Tongue (tissue), 1 donor: ENCODE measurements at regions not wholly inside any gene's neighbourhood (a gene's known extent, or its start where the extent isn't known, plus 50 kb on each side); places are given as distances from the start of the nearest gene placed in this dataset.
"Not testable (repeated sequence)": the region's sequence is repeated elsewhere in the genome, so short reads cannot be mapped to it uniquely, and the experiment has no call there.

Experiments used
- DNase-seq: peaks from one replicate; pipeline ENCODE4 v3.0.0-alpha.2; 2015

GRCh38 chr5:174911118-174911517 is 186.7 kb downstream of the MSX2 start:
- no peak for DNase-seq

GRCh38 chr5:174910245-174910737 is 185.9 kb downstream of the MSX2 start:
- DNase-seq = peak; percentile 83

- no peak for DNase-seq
These were observed 178.9 kb downstream of the MSX2 start for GRCh38 chr5:174903172-174903732.

GRCh38 chr5:174901336-174901735 is 177.0 kb downstream of the MSX2 start:
- DNase-seq = no peak

GRCh38 chr5:174900240-174900865 is 176.0 kb downstream of the MSX2 start:
- no peak for DNase-seq

GRCh38 chr5:174897281-174897950 is 173.0 kb downstream of the MSX2 start:
- DNase-seq = no peak

GRCh38 chr5:174895360-174895759 is 171.0 kb downstream of the MSX2 start:
- no peak for DNase-seq

GRCh38 chr5:174892742-174893141 is 168.4 kb downstream of the MSX2 start:
- no peak for DNase-seq

- DNase-seq = not testable (repeated sequence)
These were observed 156.2 kb downstream of the MSX2 start for GRCh38 chr5:174880412-174881200.

GRCh38 chr5:174877987-174878386 is 153.6 kb downstream of the MSX2 start:
- DNase-seq = no peak

GRCh38 chr5:174872271-174872670 is 147.9 kb downstream of the MSX2 start:
- no peak for DNase-seq

GRCh38 chr5:174852143-174852542 is 127.8 kb downstream of the MSX2 start:
- DNase-seq = no peak

GRCh38 chr5:174850565-174851169 is 126.3 kb downstream of the MSX2 start:
- DNase-seq = no peak

- no peak for DNase-seq
These were observed 125.0 kb downstream of the MSX2 start for GRCh38 chr5:174849426-174849825.

- DNase-seq = no peak
These were observed 120.6 kb downstream of the MSX2 start for GRCh38 chr5:174844971-174845370.

GRCh38 chr5:174843263-174844250 is 119.2 kb downstream of the MSX2 start:
- peak; percentile 56 for DNase-seq

- no peak for DNase-seq
These were observed 116.1 kb downstream of the MSX2 start for GRCh38 chr5:174840435-174840834.

GRCh38 chr5:174839196-174839595 is 114.8 kb downstream of the MSX2 start:
- DNase-seq = no peak

GRCh38 chr5:174837919-174838902 is 113.8 kb downstream of the MSX2 start:
- peak; percentile 64 for DNase-seq

- DNase-seq = no peak
These were observed 109.7 kb downstream of the MSX2 start for GRCh38 chr5:174834081-174834480.
